K562 (cell line): ENCODE measurements at regions not wholly inside any gene's neighbourhood (a gene's known extent, or its start where the extent isn't known, plus 50 kb on each side); places are given as distances from the start of the nearest gene placed in this dataset.

ENCODE experiments used
- BRCA1 ChIP-seq, 2 experiments: fragments of 450-650 bp in 1 of 2; sonication (generic) in 1 of 2; formaldehyde crosslinking in 1 of 2; IDR thresholded peaks; 2 replicates each; pipeline versions ENCODE4 v1.5.0 to v1.6.1; 2017 to 2020; ENCODE audit warnings: mild to moderate bottlenecking in 1 of 2, missing genetic modification reagents in 1 of 2
- CTCF ChIP-seq, 3 experiments: IDR thresholded peaks in 2 of 3; conservative IDR thresholded peaks in 1 of 3; 2 replicates each; pipeline ENCODE4 v1.5.1; 2011 to 2012; ENCODE audit warnings: low read length in 3 of 3, mild to moderate bottlenecking in 3 of 3, control low read depth in 2 of 3, improper control_type of control experiment in 1 of 3, inconsistent platforms in 1 of 3, low read depth in 1 of 3, mixed read lengths in 1 of 3, moderate library complexity in 1 of 3; ENCODE audit not compliant: insufficient read depth in 2 of 3
- DEAF1 ChIP-seq: fragments of 450-650 bp; formaldehyde crosslinking; IDR thresholded peaks from 2 replicates; pipeline ENCODE4 v1.4.0; 2020; ENCODE audit warnings: mild to moderate bottlenecking, moderate library complexity
- FOXP1 ChIP-seq: sonication (generic); formaldehyde crosslinking; IDR thresholded peaks from 2 replicates; pipeline ENCODE4 v1.8.0; 2022; ENCODE audit warnings: mild to moderate bottlenecking, missing genetic modification reagents
- HNRNPK ChIP-seq: fragments of 200-400 bp; formaldehyde crosslinking; IDR thresholded peaks from one replicate; pipeline ENCODE4 v1.6.1; 2018; ENCODE audit warnings: mild to moderate bottlenecking, low read depth, low read length; ENCODE audit not compliant: poor library complexity, severe bottlenecking
- JUND ChIP-seq, 2 experiments: IDR thresholded peaks; 2 replicates in 1 of 2; 3 replicates in 1 of 2; pipeline ENCODE4 v1.6.1; 2011; ENCODE audit warnings: borderline replicate concordance in 2 of 2, low read depth in 2 of 2, low read length in 2 of 2, improper control_type of control experiment in 1 of 2, missing biosample characterization in 1 of 2, missing genetic modification characterization in 1 of 2, missing genetic modification reagents in 1 of 2
- MAFG ChIP-seq: fragments of 450-650 bp; conservative IDR thresholded peaks from 2 replicates; pipeline ENCODE4 v1.6.1; 2016; ENCODE audit warnings: missing genetic modification characterization, missing compliant biosample characterization
- RAD21 ChIP-seq, 2 experiments: fragments of 250-450 bp in 1 of 2; fragments of 450-650 bp in 1 of 2; sonication (Bioruptor Pico) in 1 of 2; formaldehyde crosslinking in 1 of 2; IDR thresholded peaks in 1 of 2; conservative IDR thresholded peaks in 1 of 2; 2 replicates each; pipeline versions ENCODE4 v1.4.0 to v1.8.0; 2020 to 2022; ENCODE audit warnings: mild to moderate bottlenecking in 2 of 2, moderate library complexity in 1 of 2
- RBM34 ChIP-seq: fragments of 200-400 bp; formaldehyde crosslinking; IDR thresholded peaks from 2 replicates; pipeline ENCODE4 v1.6.1; 2018; ENCODE audit warnings: low read length, borderline replicate concordance; ENCODE audit not compliant: insufficient read depth
- TCF3 ChIP-seq: sonication (generic); formaldehyde crosslinking; IDR thresholded peaks from 2 replicates; pipeline ENCODE4 v1.4.0; 2020; ENCODE audit warnings: mild to moderate bottlenecking, missing genetic modification reagents
- TRIM24 ChIP-seq, 2 experiments: fragments of 450-650 bp; IDR thresholded peaks; 2 replicates each; pipeline ENCODE4 v1.6.1; 2016
- ZNF121 ChIP-seq: sonication (generic); formaldehyde crosslinking; conservative IDR thresholded peaks from 2 replicates; pipeline ENCODE4 v1.8.0; 2022; ENCODE audit warnings: missing genetic modification reagents
- ZNF217 ChIP-seq: sonication (generic); formaldehyde crosslinking; IDR thresholded peaks from 2 replicates; pipeline ENCODE4 v1.8.0; 2022; ENCODE audit warnings: mild to moderate bottlenecking, missing genetic modification reagents
- ZNF318 ChIP-seq, 2 experiments: fragments of 450-650 bp; IDR thresholded peaks; 2 replicates each; pipeline ENCODE4 v1.6.1; 2016; ENCODE audit warnings: mild to moderate bottlenecking in 2 of 2, borderline replicate concordance in 1 of 2, low read depth in 1 of 2, moderate library complexity in 1 of 2

- TF ChIP-seq CTCF (IDR thresholded peaks at IDR 0.05 in 2 of 3, conservative IDR thresholded peaks at IDR 0.05 in 1 of 3; ENCODE audit: insufficient read depth in 2 of 3, low read depth in 1 of 3, low read length in 3 of 3) (peak; percentile 60 to 74 (median 72)), FOXP1 (CRISPR knock-in tag) (no peak), ZNF318 (IDR thresholded peaks at IDR 0.05; ENCODE audit: borderline replicate concordance in 1 of 2, low read depth in 1 of 2) (no peak), BRCA1 (IDR thresholded peaks at IDR 0.05) (no peak), BRCA1 (CRISPR knock-in tag; IDR thresholded peaks at IDR 0.05) (no peak), TCF3 (no peak), ZNF217 (CRISPR knock-in tag) (no peak), MAFG (tag) (peak; percentile 65), RAD21 (CRISPR knock-in tag; conservative IDR thresholded peaks at IDR 0.05 in 1 of 2, IDR thresholded peaks at IDR 0.05 in 1 of 2) (peak; percentile 73 to 75), DEAF1 (CRISPR knock-in tag) (peak; percentile 33), RBM34 (no peak), TRIM24 (IDR thresholded peaks at IDR 0.05) (peak in 1 of 2 experiments; percentile 36; a peak in 1 of 4 replicates), ZNF121 (CRISPR knock-in tag) (no peak), HNRNPK (no peak), JUND (IDR thresholded peaks at IDR 0.05; ENCODE audit: borderline replicate concordance, low read depth, low read length) (no peak), JUND (tag; IDR thresholded peaks at IDR 0.05; ENCODE audit: borderline replicate concordance, low read depth, low read length) (peak; percentile 37; the same call in 1 of the 3 replicates)
These were observed 369.7 kb downstream of the RAD51AP2 start (continued) for GRCh38 chr2:17148407-17149145.
